Activated naive CD4-positive, alpha-beta T cell treated with anti-CD3 and anti-CD28 coated beads, Interleukin-2, amount 50 U/mL, for 24 hours (primary cell): ENCODE measurements at regions not wholly inside any gene's neighbourhood (a gene's known extent, or its start where the extent isn't known, plus 50 kb on each side); places are given as distances from the start of the nearest gene placed in this dataset.
"Not testable (repeated sequence)": the region's sequence is repeated elsewhere in the genome, so short reads cannot be mapped to it uniquely, and the experiment has no call there.

ENCODE experiments used
- H3K27ac Mint-ChIP-seq: one replicate; pipeline ENCODE4 v1.8.0; 2021; ENCODE audit warnings: mild to moderate bottlenecking, mixed read lengths
- H3K27me3 Mint-ChIP-seq: one replicate; pipeline ENCODE4 v1.8.0; 2021; ENCODE audit warnings: mixed read lengths
- H3K36me3 Mint-ChIP-seq: one replicate; pipeline ENCODE4 v1.8.0; 2021; ENCODE audit warnings: mixed read lengths
- H3K4me1 Mint-ChIP-seq: one replicate; pipeline ENCODE4 v1.8.0; 2021; ENCODE audit warnings: mixed read lengths
- H3K4me3 Mint-ChIP-seq: one replicate; pipeline ENCODE4 v1.8.0; 2021; ENCODE audit warnings: mild to moderate bottlenecking, mixed read lengths
- H3K9me3 Mint-ChIP-seq: one replicate; pipeline ENCODE4 v1.8.0; 2021; ENCODE audit warnings: mixed read lengths

DNA sequence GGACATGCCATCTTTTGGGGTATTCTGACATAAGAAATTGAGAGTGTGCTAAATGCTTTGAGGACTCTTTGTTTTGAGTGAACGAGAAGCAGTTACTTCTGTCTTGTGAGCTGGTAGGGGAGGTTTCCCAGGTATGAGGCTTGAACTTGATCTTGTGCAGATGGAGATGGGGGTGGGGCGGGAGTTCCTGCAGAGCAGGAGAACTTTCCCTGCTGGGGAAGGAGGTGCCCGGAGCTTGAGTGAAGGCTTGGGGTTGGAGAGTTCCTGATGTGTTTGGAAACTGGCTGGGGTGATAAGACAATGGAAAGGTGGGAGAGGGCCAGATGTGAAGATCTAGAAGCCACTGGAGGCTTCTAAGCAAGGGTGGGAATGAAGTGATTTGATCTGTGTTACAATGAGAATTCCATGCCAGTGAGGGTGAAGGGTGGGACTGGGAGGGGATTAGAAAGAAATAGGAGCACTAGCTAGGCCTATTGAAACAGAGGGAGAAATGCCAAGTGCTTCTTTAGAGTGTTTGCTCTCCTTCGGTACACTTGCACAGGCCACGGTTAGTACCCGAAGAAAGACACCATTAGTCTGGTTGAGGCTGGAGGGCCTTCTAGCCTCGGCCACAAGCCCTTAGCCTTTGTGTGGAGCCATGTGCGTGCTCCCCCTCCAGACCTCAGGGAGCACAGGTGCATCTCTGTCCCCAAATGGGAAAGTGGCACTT is 103.5 kb upstream of the STOX2 start:
- H3K27me3 Mint-ChIP-seq, result peaks cover 30% of the 10 kb centered on the region
- no peak overlapping the region for H3K27ac Mint-ChIP-seq
- H3K9me3 Mint-ChIP-seq, result no peaks in the 10 kb centered on the region
- H3K4me3 Mint-ChIP-seq, result no peak overlapping the region
- no peaks in the 10 kb centered on the region for H3K36me3 Mint-ChIP-seq
- H3K4me1 Mint-ChIP-seq, result peaks cover 15% of the 10 kb centered on the region

DNA sequence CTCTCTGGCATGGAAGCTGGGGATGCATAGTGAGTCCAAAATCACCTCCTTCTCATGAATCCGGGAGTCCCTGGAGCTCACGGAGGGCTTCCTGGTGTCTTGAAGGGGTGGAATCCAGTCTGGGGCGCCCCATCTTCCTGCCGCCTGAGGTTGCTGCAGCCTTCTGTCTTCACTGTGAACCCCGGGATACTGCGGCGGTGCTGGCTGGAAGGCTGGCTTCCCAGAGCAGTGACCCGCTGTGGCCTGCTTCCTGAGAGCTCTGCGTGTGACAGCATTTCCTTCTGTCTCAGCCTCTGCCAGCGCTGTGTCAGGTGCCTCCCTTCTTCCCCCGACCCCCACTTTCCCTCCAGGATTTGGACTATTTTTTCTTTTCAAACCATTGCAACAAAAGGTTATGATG is 98.8 kb upstream of the STOX2 start:
- no peaks in the 10 kb centered on the region for H3K36me3 Mint-ChIP-seq
- H3K27ac Mint-ChIP-seq, result no peak overlapping the region
- peaks cover 7% of the 10 kb centered on the region for H3K27me3 Mint-ChIP-seq
- H3K9me3 Mint-ChIP-seq, result no peaks in the 10 kb centered on the region
- H3K4me1 Mint-ChIP-seq, result no peaks in the 10 kb centered on the region
- H3K4me3 Mint-ChIP-seq, result no peak overlapping the region

GRCh38 chr4:183807420-183808096 is 97.5 kb upstream of the STOX2 start:
- H3K27me3 Mint-ChIP-seq, result peaks cover 2% of the 10 kb centered on the region
- H3K9me3 Mint-ChIP-seq, result no peaks in the 10 kb centered on the region
- H3K4me1 Mint-ChIP-seq, result no peaks in the 10 kb centered on the region
- no peaks in the 10 kb centered on the region for H3K36me3 Mint-ChIP-seq
- no peak overlapping the region for H3K27ac Mint-ChIP-seq
- no peak overlapping the region for H3K4me3 Mint-ChIP-seq

- H3K36me3 Mint-ChIP-seq, result no peaks in the 10 kb centered on the region
- H3K4me1 Mint-ChIP-seq, result no peaks in the 10 kb centered on the region
- H3K4me3 Mint-ChIP-seq, result no peak overlapping the region
- no peaks in the 10 kb centered on the region for H3K9me3 Mint-ChIP-seq
- H3K27ac Mint-ChIP-seq, result no peak overlapping the region
- peaks cover 2% of the 10 kb centered on the region for H3K27me3 Mint-ChIP-seq
Measured at GRCh38 chr4:183808097-183808456, 97.0 kb upstream of the STOX2 start.

DNA sequence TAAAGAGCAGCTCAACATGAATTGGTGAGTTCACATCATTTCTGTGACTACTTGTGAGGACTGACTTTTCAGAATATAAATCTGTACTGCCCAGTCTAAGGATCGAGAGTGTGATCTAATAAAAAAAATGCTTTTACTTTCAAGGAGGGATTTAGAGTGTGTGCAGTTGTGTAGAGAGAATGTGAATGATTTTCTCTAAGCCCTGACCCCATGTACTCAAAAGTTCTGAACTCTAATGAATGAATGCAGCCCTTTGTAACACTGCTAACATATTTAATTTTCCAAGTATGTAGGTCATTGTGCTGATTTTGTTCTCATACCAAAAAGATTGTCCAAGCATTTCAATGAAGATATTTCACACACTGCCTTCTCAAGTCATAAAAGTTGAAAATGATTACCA is 92.5 kb upstream of the STOX2 start:
- Mint-ChIP-seq H3K36me3 (no peaks in the 10 kb centered on the region), H3K4me1 (no peaks in the 10 kb centered on the region), H3K4me3 (no peak overlapping the region), H3K27ac (no peak overlapping the region), H3K9me3 (no peaks in the 10 kb centered on the region), H3K27me3 (peaks cover 2% of the 10 kb centered on the region)

- Mint-ChIP-seq H3K4me3 (no peak overlapping the region), H3K27me3 (no peaks in the 10 kb centered on the region), H3K9me3 (no peaks in the 10 kb centered on the region), H3K4me1 (no peaks in the 10 kb centered on the region), H3K36me3 (no peaks in the 10 kb centered on the region), H3K27ac (no peak overlapping the region)
Measured at GRCh38 chr4:183814461-183814860, 90.6 kb upstream of the STOX2 start.

GRCh38 chr4:183816077-183816476 is 89.0 kb upstream of the STOX2 start:
- Mint-ChIP-seq H3K9me3 (no peaks in the 10 kb centered on the region), H3K4me1 (no peaks in the 10 kb centered on the region), H3K27ac (no peak overlapping the region), H3K4me3 (no peak overlapping the region), H3K27me3 (no peaks in the 10 kb centered on the region), H3K36me3 (no peaks in the 10 kb centered on the region)

DNA sequence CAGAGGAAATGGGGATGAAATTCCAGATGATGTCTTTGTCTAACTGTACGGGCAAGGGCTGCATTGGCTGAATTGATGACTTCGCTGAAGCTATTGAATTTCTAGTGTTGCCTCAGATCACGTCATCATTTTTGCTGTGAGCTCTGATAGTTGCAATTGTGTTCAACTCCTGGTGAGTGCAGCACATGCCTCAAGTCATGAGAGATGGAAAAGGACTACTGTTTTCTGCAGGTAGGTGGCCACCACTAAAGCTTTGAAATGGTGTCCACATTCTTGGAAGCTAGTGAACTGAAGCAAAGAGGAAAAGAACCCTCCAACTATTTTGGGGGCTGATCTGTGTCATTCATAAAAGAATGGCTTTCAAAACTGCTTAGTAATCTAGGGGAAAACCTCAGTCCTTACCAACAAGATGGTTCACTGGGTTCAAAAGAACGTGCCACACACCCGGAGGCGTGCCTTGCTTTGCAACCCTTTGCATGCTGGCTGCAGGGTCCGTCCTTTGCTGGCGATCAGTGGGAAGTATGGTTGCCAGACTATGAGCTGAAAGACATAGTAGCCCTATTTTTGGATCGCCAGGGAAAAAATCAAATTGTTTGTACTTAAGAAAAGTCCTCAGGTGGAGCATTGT is 88.1 kb upstream of the STOX2 start:
- Mint-ChIP-seq H3K9me3 (no peaks in the 10 kb centered on the region), H3K27ac (no peak overlapping the region)

GRCh38 chr4:183818591-183818990 is 86.5 kb upstream of the STOX2 start:
- not testable (repeated sequence) for H3K27ac Mint-ChIP-seq, H3K9me3 Mint-ChIP-seq, H3K4me3 Mint-ChIP-seq, H3K4me1 Mint-ChIP-seq, H3K27me3 Mint-ChIP-seq, H3K36me3 Mint-ChIP-seq

More for the DNA sequence above, 88.1 kb upstream of the STOX2 start:
- H3K27me3 Mint-ChIP-seq, result no peaks in the 10 kb centered on the region
- H3K4me1 Mint-ChIP-seq, result no peaks in the 10 kb centered on the region
- H3K36me3 Mint-ChIP-seq, result no peaks in the 10 kb centered on the region
- H3K4me3 Mint-ChIP-seq, result no peak overlapping the region

GRCh38 chr4:183821076-183821853 is 83.8 kb upstream of the STOX2 start:
- no peak overlapping the region for H3K27ac Mint-ChIP-seq
- no peaks in the 10 kb centered on the region for H3K9me3 Mint-ChIP-seq
- peaks cover 1% of the 10 kb centered on the region for H3K27me3 Mint-ChIP-seq
- H3K4me3 Mint-ChIP-seq, result no peak overlapping the region
- H3K4me1 Mint-ChIP-seq, result no peaks in the 10 kb centered on the region
- H3K36me3 Mint-ChIP-seq, result peaks cover 2% of the 10 kb centered on the region

DNA sequence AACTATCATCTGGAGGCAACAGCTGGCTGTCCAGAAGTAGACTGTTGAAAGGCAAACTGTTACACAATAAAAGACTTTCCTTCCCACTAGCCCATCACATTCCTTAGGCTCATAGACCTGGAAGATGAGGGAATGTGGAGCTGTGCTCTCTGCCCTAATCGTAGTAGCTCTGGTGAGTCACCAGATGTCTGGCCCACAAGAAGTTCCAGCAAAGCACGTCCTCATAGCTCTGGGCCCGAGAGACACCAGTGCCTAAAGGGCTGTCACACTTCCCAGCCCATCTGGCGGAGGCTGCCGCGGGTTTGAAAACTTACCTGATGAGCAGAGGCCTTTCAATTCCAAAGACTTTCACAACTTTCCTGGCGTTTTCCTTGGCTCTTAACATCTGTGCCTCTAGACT is 81.7 kb upstream of the STOX2 start:
- Mint-ChIP-seq H3K27ac (no peak overlapping the region), H3K36me3 (peaks cover 2% of the 10 kb centered on the region), H3K27me3 (peaks cover 1% of the 10 kb centered on the region), H3K9me3 (no peaks in the 10 kb centered on the region), H3K4me1 (peaks cover 11% of the 10 kb centered on the region), H3K4me3 (no peak overlapping the region)

DNA sequence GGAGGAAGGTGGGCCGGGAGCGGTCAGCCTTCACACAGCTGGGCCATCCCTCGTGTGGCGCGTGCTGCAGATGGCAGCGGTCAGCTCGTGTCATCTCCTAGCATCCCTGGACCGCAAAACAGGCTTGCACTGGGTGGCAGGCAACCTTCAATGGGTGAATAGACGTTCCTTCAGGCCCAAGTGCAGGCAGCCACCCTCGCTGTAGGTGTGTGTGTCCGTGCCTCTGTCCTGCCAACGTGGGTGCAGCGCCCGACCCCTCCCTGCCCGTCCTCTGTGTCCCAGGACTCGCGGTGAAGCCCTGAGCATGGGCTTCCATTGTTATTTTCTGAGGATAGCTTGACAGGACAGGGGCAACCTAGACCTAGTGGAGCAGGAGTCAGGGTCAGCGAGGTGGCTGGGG is 79.8 kb upstream of the STOX2 start:
- Mint-ChIP-seq H3K36me3 (peaks cover 2% of the 10 kb centered on the region), H3K27ac (no peak overlapping the region), H3K4me3 (no peak overlapping the region), H3K9me3 (no peaks in the 10 kb centered on the region), H3K4me1 (peaks cover 18% of the 10 kb centered on the region), H3K27me3 (peaks cover 1% of the 10 kb centered on the region)

DNA sequence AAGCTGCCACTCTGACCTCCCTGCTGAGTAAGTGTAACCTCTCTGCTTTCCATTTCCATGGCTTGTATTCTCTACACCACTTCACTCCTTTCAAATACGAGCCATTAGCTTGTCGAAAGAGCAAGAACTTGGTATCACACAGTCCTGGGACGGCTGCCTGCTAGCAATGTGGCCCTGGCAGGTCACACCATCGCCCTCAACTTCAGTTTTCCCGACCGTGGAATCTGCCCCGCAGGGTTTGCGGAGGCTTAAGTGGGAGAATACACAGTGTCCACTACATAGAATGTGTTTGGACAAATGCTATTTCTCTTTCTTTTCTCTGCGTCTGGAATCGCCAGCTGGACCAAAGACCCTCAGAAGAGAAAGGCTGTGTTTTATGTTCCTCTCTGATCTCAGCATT is 78.6 kb upstream of the STOX2 start:
- H3K4me1 Mint-ChIP-seq, result peaks cover 18% of the 10 kb centered on the region
- peaks cover 2% of the 10 kb centered on the region for H3K36me3 Mint-ChIP-seq
- H3K27me3 Mint-ChIP-seq, result peaks cover 1% of the 10 kb centered on the region
- no peak overlapping the region for H3K27ac Mint-ChIP-seq
- no peaks in the 10 kb centered on the region for H3K9me3 Mint-ChIP-seq
- no peak overlapping the region for H3K4me3 Mint-ChIP-seq

DNA sequence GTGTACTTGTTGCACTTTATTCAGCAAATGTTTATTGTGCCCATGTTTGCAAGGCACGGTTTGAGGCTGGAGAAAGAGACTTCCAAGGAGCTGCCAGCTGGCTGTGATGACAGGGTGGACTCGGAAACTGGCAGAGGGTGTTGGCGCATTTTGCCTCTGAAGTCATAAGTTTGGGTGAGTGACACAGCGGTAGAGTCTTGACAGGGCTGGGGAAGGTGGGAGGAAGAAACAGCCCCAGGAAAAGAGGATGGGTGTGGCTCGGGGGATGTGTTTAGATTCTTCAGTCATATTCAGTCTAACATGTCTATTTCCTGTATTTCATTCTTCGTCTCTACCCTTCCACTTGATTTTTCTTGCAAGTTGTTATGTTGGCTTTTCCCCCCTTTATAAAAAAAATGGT is 77.0 kb upstream of the STOX2 start:
- Mint-ChIP-seq H3K27me3 (no peaks in the 10 kb centered on the region), H3K36me3 (peaks cover 2% of the 10 kb centered on the region), H3K4me3 (no peak overlapping the region), H3K4me1 (peaks cover 24% of the 10 kb centered on the region), H3K27ac (no peak overlapping the region), H3K9me3 (no peaks in the 10 kb centered on the region)

DNA sequence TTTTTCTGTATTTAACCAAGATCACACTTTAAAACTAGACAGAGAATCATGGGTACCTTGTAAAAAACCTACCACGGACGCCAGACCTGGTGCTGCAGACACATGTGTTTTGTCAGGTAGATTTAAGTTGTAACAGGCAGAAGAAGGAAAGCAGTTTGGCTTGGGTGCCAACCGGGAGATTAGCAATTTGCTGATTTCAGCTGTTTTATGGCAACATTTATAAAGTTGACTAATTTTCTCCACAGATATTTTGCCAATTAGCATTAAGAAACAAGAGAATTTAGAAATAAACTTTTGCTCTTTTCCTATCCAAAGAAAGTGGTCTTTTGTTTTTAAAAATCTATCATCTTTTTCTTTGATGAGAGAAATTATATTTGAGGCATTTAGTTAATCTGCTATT is 76.3 kb upstream of the STOX2 start:
- Mint-ChIP-seq H3K27ac (no peak overlapping the region), H3K36me3 (peaks cover 2% of the 10 kb centered on the region), H3K9me3 (no peaks in the 10 kb centered on the region), H3K4me3 (no peak overlapping the region), H3K27me3 (no peaks in the 10 kb centered on the region), H3K4me1 (peaks cover 24% of the 10 kb centered on the region)
